Astrocyte (in vitro differentiated cells and primary cell): ENCODE measurements at regions not wholly inside any gene's neighbourhood (a gene's known extent, or its start where the extent isn't known, plus 50 kb on each side); places are given as distances from the start of the nearest gene placed in this dataset.

Experiments used
- DNase-seq: peaks from one replicate; pipeline ENCODE4 v3.0.0-alpha.2; 2010; ENCODE audit warnings: low read depth
- FAIRE-seq: peaks from 2 replicates; lab custom pipeline; 2011; peaks lifted over from hg19 to GRCh38; lab: Jason Lieb, UNC
- H2AFZ ChIP-seq: 2 replicates; pipeline ENCODE4 v1.6.0; 2012; ENCODE audit warnings: low read depth, low read length, inconsistent platforms
- H3K27ac ChIP-seq: 2 replicates; pipeline ENCODE4 v1.5.1; 2011; ENCODE audit warnings: low read depth, low read length, inconsistent platforms
- H3K27me3 ChIP-seq: 2 replicates; pipeline ENCODE4 v1.6.0; 2011; ENCODE audit warnings: low read length, inconsistent platforms; ENCODE audit not compliant: insufficient read depth
- H3K36me3 ChIP-seq: 2 replicates; pipeline ENCODE4 v1.5.1; 2011; ENCODE audit warnings: low read length, inconsistent platforms; ENCODE audit not compliant: insufficient read depth
- H3K4me1 ChIP-seq: 2 replicates; pipeline ENCODE4 v1.5.1; 2011; ENCODE audit warnings: low read length, inconsistent platforms; ENCODE audit not compliant: insufficient read depth
- H3K4me2 ChIP-seq: 2 replicates; pipeline ENCODE4 v1.6.0; 2012; ENCODE audit warnings: low read length, inconsistent platforms
- H3K4me3 ChIP-seq: 2 replicates; pipeline ENCODE4 v1.5.1; 2011; ENCODE audit warnings: low read depth, mild to moderate bottlenecking, low read length, inconsistent platforms; ENCODE audit not compliant: insufficient read depth
- H3K79me2 ChIP-seq: 2 replicates; pipeline ENCODE4 v1.6.0; 2012; ENCODE audit warnings: mild to moderate bottlenecking, low read length, inconsistent platforms; ENCODE audit not compliant: insufficient read depth
- H3K9ac ChIP-seq: 2 replicates; pipeline ENCODE4 v1.6.0; 2012; ENCODE audit warnings: mild to moderate bottlenecking, low read length, inconsistent platforms
- H3K9me3 ChIP-seq: 2 replicates; pipeline ENCODE4 v1.5.1; 2012; ENCODE audit warnings: low read depth, mild to moderate bottlenecking, low read length, inconsistent platforms; ENCODE audit not compliant: insufficient read depth
- H4K20me1 ChIP-seq: 2 replicates; pipeline ENCODE4 v1.6.0; 2012; ENCODE audit warnings: low read length, inconsistent platforms; ENCODE audit not compliant: insufficient read depth
- H3K27ac Mint-ChIP-seq: one replicate; pipeline ENCODE4 v1.8.0; 2021; ENCODE audit warnings: mild to moderate bottlenecking, mixed read lengths; ENCODE audit not compliant: unreplicated experiment
- H3K27me3 Mint-ChIP-seq: one replicate; pipeline ENCODE4 v1.8.0; 2021; ENCODE audit warnings: low read depth, mixed read lengths; ENCODE audit not compliant: unreplicated experiment
- H3K36me3 Mint-ChIP-seq: one replicate; pipeline ENCODE4 v1.8.0; 2021; ENCODE audit warnings: low read depth, mixed read lengths; ENCODE audit not compliant: unreplicated experiment
- H3K4me1 Mint-ChIP-seq: one replicate; pipeline ENCODE4 v1.8.0; 2021; ENCODE audit warnings: low read depth, mixed read lengths; ENCODE audit not compliant: unreplicated experiment
- H3K4me3 Mint-ChIP-seq: one replicate; pipeline ENCODE4 v1.8.0; 2021; ENCODE audit warnings: mild to moderate bottlenecking, moderate library complexity, mixed read lengths; ENCODE audit not compliant: unreplicated experiment
- H3K9me3 Mint-ChIP-seq: one replicate; pipeline ENCODE4 v1.8.0; 2021; ENCODE audit warnings: mild to moderate bottlenecking, mixed read lengths; ENCODE audit not compliant: unreplicated experiment
- CTCF ChIP-seq: IDR thresholded peaks from 2 replicates; pipeline ENCODE4 v1.5.1; 2011; ENCODE audit warnings: low read depth, mild to moderate bottlenecking, inconsistent platforms, low read length, moderate library complexity; ENCODE audit not compliant: insufficient read depth
- EZH2 ChIP-seq: IDR thresholded peaks from 2 replicates; pipeline ENCODE4 v1.6.1; 2012; ENCODE audit warnings: mild to moderate bottlenecking, low read length, inconsistent platforms; ENCODE audit not compliant: insufficient read depth

GRCh38 chr6:104563306-104563705 lies 296.4 kb downstream of the HACE1 start:
- no peak overlapping the region for H3K27ac Mint-ChIP-seq
- H3K9me3 ChIP-seq = no peaks in the 10 kb centered on the region
- no peak overlapping the region for H3K4me3 Mint-ChIP-seq

GRCh38 chr6:104559435-104560202 lies 300.1 kb downstream of the HACE1 start:
- DNase-seq = no peak
- Histone ChIP-seq H3K4me1 (no peaks in the 10 kb centered on the region), H3K9me3 (no peaks in the 10 kb centered on the region), H3K79me2 (no peaks in the 10 kb centered on the region), H2AFZ (no peak overlapping the region), H3K27me3 (peaks cover 5% of the 10 kb centered on the region), H3K27ac (no peak overlapping the region), H3K4me2 (no peak overlapping the region), H3K36me3 (no peaks in the 10 kb centered on the region), H4K20me1 (no peaks in the 10 kb centered on the region), H3K9ac (no peak overlapping the region), H3K4me3 (no peak overlapping the region)
- H3K27me3 Mint-ChIP-seq = peaks cover 8% of the 10 kb centered on the region
- H3K9me3 Mint-ChIP-seq = no peaks in the 10 kb centered on the region
- no peak for FAIRE-seq
- H3K27ac Mint-ChIP-seq = no peak overlapping the region
- peaks cover 2% of the 10 kb centered on the region for H3K4me1 Mint-ChIP-seq
- H3K36me3 Mint-ChIP-seq = no peaks in the 10 kb centered on the region
- H3K4me3 Mint-ChIP-seq = no peak overlapping the region
- TF ChIP-seq CTCF (no peak), EZH2 (no peak)

More at GRCh38 chr6:104563306-104563705, 296.4 kb downstream of the HACE1 start:
- H3K4me3 ChIP-seq = no peak overlapping the region
- Mint-ChIP-seq H3K27me3 (no peaks in the 10 kb centered on the region), H3K9me3 (no peaks in the 10 kb centered on the region), H3K36me3 (no peaks in the 10 kb centered on the region), H3K4me1 (peaks cover 14% of the 10 kb centered on the region)
- TF ChIP-seq CTCF = no peak
- no peak for FAIRE-seq
- H3K36me3 ChIP-seq = no peaks in the 10 kb centered on the region
- no peaks in the 10 kb centered on the region for H3K79me2 ChIP-seq
- DNase-seq = no peak
- no peaks in the 10 kb centered on the region for H4K20me1 ChIP-seq
- H2AFZ ChIP-seq = no peak overlapping the region
- H3K27me3 ChIP-seq = peaks cover 2% of the 10 kb centered on the region
- H3K4me2 ChIP-seq = no peak overlapping the region
- no peak overlapping the region for H3K9ac ChIP-seq
- peaks cover 4% of the 10 kb centered on the region for H3K4me1 ChIP-seq
- no peak overlapping the region for H3K27ac ChIP-seq

- no peak for DNase-seq
- Histone ChIP-seq H3K4me3 (no peak overlapping the region), H3K79me2 (no peaks in the 10 kb centered on the region), H3K9me3 (no peaks in the 10 kb centered on the region), H2AFZ (no peak overlapping the region), H4K20me1 (no peaks in the 10 kb centered on the region), H3K4me1 (no peaks in the 10 kb centered on the region), H3K4me2 (no peak overlapping the region), H3K9ac (no peak overlapping the region), H3K27ac (no peak overlapping the region), H3K36me3 (no peaks in the 10 kb centered on the region), H3K27me3 (peaks cover 5% of the 10 kb centered on the region)
- Mint-ChIP-seq H3K27me3 (peaks cover 8% of the 10 kb centered on the region), H3K4me1 (peaks cover 2% of the 10 kb centered on the region), H3K4me3 (no peak overlapping the region), H3K36me3 (no peaks in the 10 kb centered on the region), H3K27ac (no peak overlapping the region), H3K9me3 (no peaks in the 10 kb centered on the region)
- TF ChIP-seq CTCF (no peak), EZH2 (no peak)
- FAIRE-seq = no peak
Observed at GRCh38 chr6:104558746-104559145, 301.0 kb downstream of the HACE1 start.
